GM23248 (cell line): ENCODE measurements at regions not wholly inside any gene's neighbourhood (a gene's known extent, or its start where the extent isn't known, plus 50 kb on each side); places are given as distances from the start of the nearest gene placed in this dataset.

ENCODE experiments used
- DNase-seq: peaks from one replicate; pipeline ENCODE4 v3.0.0-alpha.2; 2015
- H2AFZ ChIP-seq: fragments of 200-600 bp; sonication (generic); 2 replicates; pipeline ENCODE4 v1.6.1; 2016; ENCODE audit warnings: antibody characterized with exemption
- H3F3A ChIP-seq: fragments of 200-600 bp; sonication (generic); 2 replicates; pipeline ENCODE4 v1.6.1; 2016; ENCODE audit warnings: mild to moderate bottlenecking, antibody characterized with exemption, mixed run types; ENCODE audit not compliant: insufficient read depth
- H3K27ac ChIP-seq: fragments of 200-600 bp; sonication (generic); 2 replicates; pipeline ENCODE4 v1.5.1; 2016; ENCODE audit warnings: mild to moderate bottlenecking
- H3K27me3 ChIP-seq: fragments of 200-600 bp; sonication (generic); replicated peaks from 2 replicates; pipeline ENCODE4 v1.6.1; 2016; ENCODE audit warnings: mild to moderate bottlenecking; ENCODE audit not compliant: insufficient read depth
- H3K36me3 ChIP-seq: fragments of 200-600 bp; sonication (generic); 2 replicates; pipeline ENCODE4 v1.6.1; 2016; ENCODE audit warnings: low read depth, mild to moderate bottlenecking
- H3K4me1 ChIP-seq: fragments of 200-600 bp; sonication (generic); 2 replicates; pipeline ENCODE4 v1.6.1; 2016; ENCODE audit warnings: mild to moderate bottlenecking; ENCODE audit not compliant: insufficient read depth
- H3K4me2 ChIP-seq: fragments of 200-600 bp; sonication (generic); one replicate; pipeline ENCODE4 v1.6.1; 2016; ENCODE audit warnings: mild to moderate bottlenecking; ENCODE audit not compliant: unreplicated experiment
- H3K4me3 ChIP-seq: fragments of 200-600 bp; sonication (generic); 2 replicates; pipeline ENCODE4 v1.5.1; 2016; ENCODE audit warnings: mild to moderate bottlenecking
- H3K79me2 ChIP-seq: fragments of 200-600 bp; sonication (generic); 2 replicates; pipeline ENCODE4 v1.6.1; 2016; ENCODE audit warnings: mild to moderate bottlenecking; ENCODE audit not compliant: insufficient read depth
- H3K9ac ChIP-seq: fragments of 200-600 bp; sonication (generic); 2 replicates; pipeline ENCODE4 v1.6.1; 2016; ENCODE audit warnings: mild to moderate bottlenecking
- H3K9me2 ChIP-seq: fragments of 200-600 bp; sonication (generic); 2 replicates; pipeline ENCODE4 v1.6.1; 2016; ENCODE audit warnings: mixed run types, mild to moderate bottlenecking, moderate library complexity; ENCODE audit not compliant: insufficient read depth
- H3K9me3 ChIP-seq: fragments of 200-600 bp; sonication (generic); one replicate; pipeline ENCODE4 v1.6.1; 2017; ENCODE audit warnings: low read depth
- H4K20me1 ChIP-seq: fragments of 200-600 bp; sonication (generic); 2 replicates; pipeline ENCODE4 v1.6.0; 2016; ENCODE audit not compliant: insufficient read depth
- EZH2 ChIP-seq: fragments of 200-600 bp; sonication (generic); IDR thresholded peaks from 2 replicates; pipeline ENCODE4 v1.6.1; 2018; ENCODE audit warnings: antibody characterized with exemption, mild to moderate bottlenecking; ENCODE audit not compliant: insufficient read depth, poor library complexity, severe bottlenecking
- EZH2phosphoT487 ChIP-seq: fragments of 200-600 bp; sonication (generic); IDR thresholded peaks from 2 replicates; pipeline ENCODE4 v1.6.1; 2018; ENCODE audit warnings: antibody characterized with exemption, moderate library complexity, mild to moderate bottlenecking, low read depth; ENCODE audit not compliant: insufficient read depth
- WGBS, 2 experiments: methylation state at CpG; one replicate each; pipeline ENCODE4 v1.1.6; 2015 to 2017; ENCODE audit warnings: low lambda C conversion rate in 2 of 2, low coverage in 1 of 2; ENCODE audit errors: missing lambda C conversion rate in 2 of 2; 5-methylcytosine and 5-hydroxymethylcytosine counted together
- in situ Hi-C: fragments of 300-500 bp; cut with MboI; formaldehyde crosslinking; loops from 2 replicates; pipeline ENCODE4 v1.15.0; 2020

GRCh38 chr2:120510751-120511395 is 164.9 kb downstream of the INHBB start:
- Histone ChIP-seq H3K79me2 (no peaks in the 10 kb centered on the region), H3K9ac (no peak overlapping the region), H3K4me3 (no peak overlapping the region), H3K9me2 (no peaks in the 10 kb centered on the region), H3K4me1 (no peaks in the 10 kb centered on the region), H3K9me3 (no peaks in the 10 kb centered on the region), H4K20me1 (no peaks in the 10 kb centered on the region), H3K4me2 (no peak overlapping the region), H3K36me3 (no peaks in the 10 kb centered on the region), H3K27ac (no peak overlapping the region), H3K27me3 (0 out of 2 replicates have a peak, but pooled peaks cover 3% of the 10 kb centered on the region), H3F3A (no peaks in the 10 kb centered on the region), H2AFZ (no peak overlapping the region)
- DNase-seq = no peak
- no peak for TF ChIP-seq EZH2
- no peak for TF ChIP-seq EZH2phosphoT487
- 80 to 85% methylated on average over 8 to 11 of the region's 11 CpGs for WGBS, 2 experiments
- in situ Hi-C loops = no loop called here

- no peaks in the 10 kb centered on the region for H3K36me3 ChIP-seq
- 25 to 27% methylated on average over 18 of the region's 18 CpGs for WGBS, 2 experiments
- no peak overlapping the region for H3K4me3 ChIP-seq
- H3K9ac ChIP-seq = no peak overlapping the region
- TF ChIP-seq EZH2 (no peak), EZH2phosphoT487 (no peak)
- H3F3A ChIP-seq = no peaks in the 10 kb centered on the region
- H4K20me1 ChIP-seq = no peaks in the 10 kb centered on the region
- no peak overlapping the region for H3K27ac ChIP-seq
- H3K27me3 ChIP-seq = 0 out of 2 replicates have a peak, but pooled peaks cover 9% of the 10 kb centered on the region
- DNase-seq = no peak
- no peaks in the 10 kb centered on the region for H3K9me3 ChIP-seq
- H3K4me2 ChIP-seq = no peak overlapping the region
- no peaks in the 10 kb centered on the region for H3K4me1 ChIP-seq
- H3K79me2 ChIP-seq = no peaks in the 10 kb centered on the region
- in situ Hi-C loops = no loop called here
- H2AFZ ChIP-seq = no peak overlapping the region
- no peaks in the 10 kb centered on the region for H3K9me2 ChIP-seq
These were observed 165.6 kb downstream of the INHBB start for GRCh38 chr2:120511536-120511935.

GRCh38 chr2:120511947-120512710 is 166.2 kb downstream of the INHBB start:
- in situ Hi-C loops = no loop called here
- Histone ChIP-seq H3K9me3 (no peaks in the 10 kb centered on the region), H3K4me2 (no peak overlapping the region), H3K4me1 (no peaks in the 10 kb centered on the region), H3K27me3 (peaks cover 15% of the 10 kb centered on the region; the same call in 1 of the 2 replicates), H3K9me2 (no peaks in the 10 kb centered on the region), H3K36me3 (no peaks in the 10 kb centered on the region), H4K20me1 (no peaks in the 10 kb centered on the region), H2AFZ (no peak overlapping the region), H3F3A (no peaks in the 10 kb centered on the region), H3K9ac (no peak overlapping the region), H3K79me2 (no peaks in the 10 kb centered on the region), H3K27ac (no peak overlapping the region), H3K4me3 (no peak overlapping the region)
- 80 to 86% methylated on average over 18 to 19 of the region's 19 CpGs for WGBS, 2 experiments
- DNase-seq = no peak
- TF ChIP-seq EZH2 (no peak), EZH2phosphoT487 (no peak)

DNA sequence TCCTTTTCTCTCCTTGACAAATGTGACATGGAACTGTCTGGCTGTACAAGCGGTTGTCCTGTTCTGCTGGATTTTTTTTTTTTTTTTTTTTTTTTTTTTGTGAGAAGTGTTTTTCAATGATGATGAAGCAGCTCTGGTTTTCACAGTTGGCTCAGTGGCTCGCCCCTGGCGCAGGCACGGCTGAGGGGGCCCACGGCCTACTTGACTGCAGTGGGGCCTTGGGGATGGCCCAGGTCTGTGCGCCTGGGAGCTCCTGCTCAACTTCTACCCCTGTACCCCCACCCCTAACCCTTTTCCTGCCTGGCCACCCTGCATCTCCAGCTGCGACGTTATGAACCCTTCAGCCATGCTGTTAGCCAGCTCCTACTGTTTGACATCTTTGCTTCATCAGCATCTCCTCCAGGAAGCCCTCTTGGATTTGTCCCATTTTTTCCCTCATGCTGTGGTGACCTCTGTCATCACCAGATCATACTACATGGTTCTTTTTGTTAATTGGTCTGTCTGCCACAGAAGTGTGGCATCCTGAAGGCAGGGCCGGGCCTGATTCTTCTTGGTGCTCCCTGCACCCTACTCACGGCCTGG is 167.9 kb downstream of the INHBB start:
- Histone ChIP-seq H3K4me3 (no peak overlapping the region), H3F3A (no peaks in the 10 kb centered on the region), H3K9me3 (no peaks in the 10 kb centered on the region), H4K20me1 (no peaks in the 10 kb centered on the region), H3K36me3 (no peaks in the 10 kb centered on the region), H3K4me1 (no peaks in the 10 kb centered on the region), H3K27me3 (peaks cover 17% of the 10 kb centered on the region; the same call in 1 of the 2 replicates), H3K27ac (no peak overlapping the region), H3K79me2 (no peaks in the 10 kb centered on the region), H3K9ac (no peak overlapping the region), H2AFZ (no peak overlapping the region), H3K9me2 (no peaks in the 10 kb centered on the region), H3K4me2 (no peak overlapping the region)
- DNase-seq = no peak
- 89 to 96% methylated on average over 9 to 10 of the region's 10 CpGs for WGBS, 2 experiments
- in situ Hi-C loops = no loop called here
- no peak for TF ChIP-seq EZH2
- TF ChIP-seq EZH2phosphoT487 = no peak
